ENCODE measurements at regions not wholly inside any gene's neighbourhood (a gene's known extent, or its start where the extent isn't known, plus 50 kb on each side); places are given as distances from the start of the nearest gene placed in this dataset.

DNA sequence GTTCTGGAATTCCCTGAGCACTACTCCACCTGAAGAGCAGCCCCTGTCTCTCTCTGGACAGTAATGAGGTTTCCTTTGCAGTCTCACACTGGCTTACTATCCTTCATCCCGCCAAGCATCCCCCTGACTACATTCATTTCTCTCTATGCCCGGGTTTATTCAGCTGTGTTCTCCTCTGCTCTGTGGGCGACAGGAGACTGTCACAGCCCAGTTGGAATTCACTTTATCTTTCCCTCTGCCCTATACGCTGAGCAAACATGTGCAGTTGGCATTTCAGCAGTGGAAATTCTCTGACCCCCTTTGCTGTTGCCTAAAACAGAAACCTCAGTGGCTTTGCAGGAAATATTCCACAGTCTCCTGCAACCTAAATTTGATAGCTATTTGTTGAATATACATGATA, 83.5 kb upstream of the MAX start:
- no peak for DNase-seq (ENCODE audit: low read depth, low spot score)

DNA sequence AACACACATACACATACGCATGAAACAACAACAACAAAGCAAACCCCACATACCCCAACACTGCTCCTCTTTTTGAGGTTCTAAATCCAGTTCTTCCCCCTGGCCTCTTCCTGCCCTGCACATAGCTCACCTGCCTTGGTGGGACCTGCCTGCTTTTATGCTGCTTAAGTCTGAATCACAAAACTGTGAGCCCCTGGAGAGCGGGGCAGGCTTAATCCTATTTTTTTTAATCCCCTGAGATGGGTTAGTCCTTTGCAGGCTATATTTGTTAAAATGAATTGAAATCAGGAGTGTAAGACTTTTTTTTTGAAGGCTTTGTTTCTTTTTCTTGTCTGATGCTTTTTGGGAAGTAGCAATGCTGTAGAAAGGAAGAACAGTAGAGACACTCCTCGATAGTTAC, 84.6 kb upstream of the MAX start:
- DNase-seq (ENCODE audit: low read depth, low spot score), result no peak

DNA sequence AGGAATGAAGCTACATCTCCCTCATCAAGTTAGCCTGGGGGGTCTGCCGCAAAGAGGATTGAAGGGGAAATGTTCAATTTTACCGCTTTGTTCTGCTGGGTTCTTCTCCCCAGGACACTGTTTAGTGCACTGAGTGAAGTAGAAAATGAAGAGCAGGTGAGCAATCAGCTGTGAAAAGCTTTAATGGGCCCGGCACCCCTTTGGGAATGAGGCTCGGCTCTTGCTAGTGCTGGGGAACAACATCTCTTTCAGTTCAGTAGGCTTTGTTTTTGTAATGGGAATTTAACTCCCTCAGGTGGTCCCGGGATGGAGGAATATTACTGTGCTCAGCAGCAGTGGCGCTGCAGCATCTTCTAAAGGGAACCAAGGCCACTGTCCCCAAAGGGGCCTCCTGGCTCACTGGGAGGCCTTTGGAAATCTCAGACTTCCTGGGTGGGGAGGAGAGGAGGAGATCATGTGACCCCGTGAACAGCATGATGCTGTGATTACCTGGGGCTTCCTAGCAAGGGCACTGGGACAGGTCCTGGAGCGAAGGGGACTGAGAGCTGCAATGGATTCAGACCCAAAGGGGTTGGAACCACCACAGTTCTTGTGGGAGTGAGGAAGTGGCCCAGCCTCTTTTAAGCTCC, 85.2 kb upstream of the MAX start:
- no peak for DNase-seq (ENCODE audit: low read depth, low spot score)

DNA sequence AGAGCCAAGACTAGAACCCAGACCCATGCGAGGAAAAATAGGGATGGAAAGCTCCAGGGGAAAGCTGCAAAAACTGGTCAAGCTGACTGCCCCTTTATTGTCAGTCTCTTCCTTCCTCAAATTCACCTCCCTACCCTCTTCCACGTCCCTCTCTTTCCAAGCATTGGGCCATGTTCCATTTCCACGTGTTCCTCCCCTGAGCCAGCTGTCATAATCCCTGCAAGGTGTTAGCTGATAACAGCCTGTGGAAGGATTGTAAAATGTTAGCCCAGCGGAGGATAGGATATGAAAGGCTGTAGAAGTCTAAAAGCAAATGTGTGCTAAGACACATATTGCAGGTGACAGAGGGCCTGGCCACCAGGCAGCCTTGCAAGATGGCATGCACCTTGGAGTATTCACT, 88.0 kb upstream of the MAX start:
- no peak for DNase-seq (ENCODE audit: low read depth, low spot score)

DNA sequence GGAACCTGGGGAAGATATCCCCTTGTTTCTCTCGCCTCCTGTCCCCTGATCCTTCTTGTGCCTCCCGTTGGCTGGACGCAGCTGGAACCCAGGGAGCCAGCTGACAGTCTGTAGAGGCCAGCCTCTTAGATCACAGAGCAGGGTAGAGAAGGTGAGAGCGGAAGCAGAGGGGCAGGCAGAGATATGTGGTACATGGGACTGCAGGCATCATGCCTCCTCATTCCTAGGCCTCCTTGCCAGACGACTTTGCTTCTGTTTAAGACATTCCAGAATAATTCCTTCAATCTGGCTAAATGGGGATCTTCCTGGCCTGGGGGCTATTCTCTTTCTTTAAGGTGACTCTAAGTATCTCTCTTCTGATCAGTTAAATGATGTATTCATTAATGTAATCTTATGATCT, 89.4 kb upstream of the MAX start:
- no peak for DNase-seq (ENCODE audit: low read depth, low spot score)

DNA sequence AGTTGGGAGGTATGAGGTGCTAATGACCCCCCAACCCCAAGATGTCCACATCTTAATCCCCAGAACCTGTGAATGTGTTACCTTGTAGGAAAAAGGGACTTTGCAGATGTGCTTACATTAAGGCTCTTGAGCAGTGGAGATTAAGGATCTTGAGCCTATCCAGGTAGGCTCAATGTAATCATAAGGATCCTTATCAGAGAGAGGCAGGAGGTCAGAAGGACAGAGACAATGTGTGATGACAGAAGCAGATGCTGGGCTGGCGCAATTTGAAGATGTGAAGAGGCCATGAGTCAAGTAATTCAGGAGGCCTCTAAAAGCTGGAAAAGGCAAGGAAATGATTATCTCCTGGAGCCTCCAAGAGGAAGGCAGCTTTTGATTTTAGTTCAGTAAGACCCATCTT, 90.4 kb upstream of the MAX start:
- DNase-seq (ENCODE audit: low read depth, low spot score), result no peak

DNA sequence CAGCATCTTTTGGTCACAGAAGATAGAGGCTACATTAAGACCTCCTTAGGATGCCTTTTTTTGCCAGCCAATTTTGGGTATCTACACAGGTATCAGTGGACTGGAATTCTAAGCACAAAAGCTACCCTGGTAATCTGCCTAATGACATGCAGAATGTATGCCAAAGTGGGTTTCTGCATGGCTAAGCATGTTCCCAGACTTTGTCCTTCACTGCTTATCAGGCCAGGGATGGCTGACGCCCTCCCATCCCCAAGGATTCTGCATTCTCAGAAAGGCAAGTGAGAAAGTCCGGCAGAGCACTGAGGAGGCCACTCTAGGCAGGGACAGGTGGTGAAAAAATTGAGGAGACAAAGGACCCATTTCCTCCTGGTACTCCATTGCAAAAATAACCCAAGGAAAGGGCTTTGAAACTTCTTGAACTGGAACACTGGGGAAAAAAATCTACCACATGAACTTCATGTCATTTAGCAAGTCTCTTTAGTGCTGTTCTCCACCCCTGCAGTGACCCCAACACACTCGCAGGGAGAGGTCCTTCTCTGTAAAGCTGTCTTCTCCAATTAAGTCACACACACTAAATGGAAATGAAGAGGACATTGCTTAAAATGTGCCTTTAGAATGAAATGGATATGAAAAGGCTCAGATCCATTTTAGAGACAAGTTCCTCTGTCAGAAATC, 91.7 kb upstream of the MAX start:
- DNase-seq (ENCODE audit: low read depth, low spot score), result no peak

DNA sequence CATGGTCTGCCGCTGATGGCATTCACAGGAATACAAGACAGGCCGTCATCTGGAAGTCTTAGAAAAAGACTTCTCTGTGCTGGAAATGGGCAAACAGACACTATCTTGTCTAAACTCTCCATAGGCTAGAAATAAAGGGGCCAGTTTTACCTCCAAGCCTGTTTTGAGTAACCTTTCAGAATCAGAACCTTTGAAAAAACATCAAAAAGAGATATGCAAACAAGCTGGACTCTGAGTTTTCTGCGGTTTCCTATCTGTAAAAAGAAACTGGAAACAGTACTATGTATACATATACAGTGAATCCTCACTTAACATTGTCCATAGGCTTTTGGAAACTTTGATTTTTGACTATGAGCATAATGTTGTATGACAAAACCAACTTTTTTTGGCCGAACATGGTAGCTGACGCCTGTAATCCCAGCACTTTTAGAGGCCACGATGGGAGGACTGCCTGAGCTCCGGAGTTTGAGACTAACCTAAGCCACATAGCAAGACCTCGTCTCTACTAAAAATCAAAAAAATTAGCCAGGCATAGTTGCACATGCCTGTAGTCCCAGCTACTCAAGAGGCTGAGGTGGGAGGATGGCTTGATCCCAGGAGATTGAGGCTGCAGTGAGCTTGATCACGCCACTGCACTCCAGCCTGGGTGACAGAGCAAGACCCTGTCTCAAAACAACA, 92.9 kb upstream of the MAX start:
- DNase-seq (ENCODE audit: low read depth, low spot score), result no peak

DNA sequence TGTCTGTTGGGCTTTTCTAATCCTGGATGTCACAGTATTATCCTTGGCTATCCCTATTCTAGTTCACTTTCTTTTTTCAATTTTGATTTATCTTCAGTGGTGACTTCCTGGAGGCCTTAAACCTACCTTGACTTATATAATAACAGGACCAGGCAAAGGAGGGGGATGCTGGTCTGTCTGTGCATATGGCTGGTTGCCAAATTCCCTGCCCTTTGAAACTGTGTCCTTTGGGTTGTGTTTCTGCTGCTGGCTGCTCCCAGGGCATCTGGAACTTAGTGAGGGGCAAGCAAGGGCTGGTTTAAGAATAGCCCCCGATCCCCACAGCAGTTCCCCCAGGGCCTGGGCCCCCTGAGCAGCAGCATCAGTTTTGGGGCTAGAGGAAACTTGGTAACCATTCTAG, 96.0 kb upstream of the MAX start:
- no peak for DNase-seq (ENCODE audit: low read depth, low spot score)

DNA sequence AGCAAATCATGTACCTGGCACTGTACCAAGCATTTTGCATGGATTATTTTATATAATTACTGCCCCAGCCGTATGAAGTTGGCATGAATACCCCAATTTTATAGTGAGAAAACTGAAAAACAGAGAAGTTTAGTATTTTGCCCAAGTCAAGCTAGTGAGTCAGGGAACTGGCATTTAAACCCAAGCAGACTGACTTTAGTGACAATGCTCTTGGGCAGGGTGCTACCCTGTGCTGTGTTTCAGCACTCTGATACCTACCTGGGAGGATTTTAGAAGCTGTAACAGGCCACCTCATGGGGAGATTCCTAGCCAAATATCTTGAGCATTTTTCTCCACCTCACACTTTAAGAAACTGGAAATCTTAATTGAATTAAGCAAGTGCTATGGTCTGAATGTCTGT, 98.1 kb upstream of the MAX start:
- no peak for DNase-seq (ENCODE audit: low read depth, low spot score)

DNA sequence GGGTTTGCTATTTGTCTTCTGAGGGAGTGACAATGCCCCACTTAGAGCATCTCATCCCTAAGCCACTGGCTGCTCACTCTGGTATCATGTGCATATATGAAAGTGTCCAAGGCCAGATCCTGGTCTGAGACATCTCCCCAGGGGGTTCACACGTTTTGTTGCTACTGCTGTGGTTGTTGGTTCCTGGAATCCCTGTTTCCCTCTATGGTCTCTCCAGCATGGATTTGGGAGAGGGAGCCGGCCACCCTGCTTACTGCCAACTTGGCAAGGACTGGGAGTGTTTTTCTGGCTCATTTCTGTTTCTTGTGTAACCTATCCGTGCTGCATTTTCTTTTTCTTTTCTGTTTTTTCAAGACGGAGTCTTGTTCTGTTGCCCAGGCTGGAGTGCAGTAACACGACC, 101.3 kb upstream of the MAX start:
- DNase-seq (ENCODE audit: low read depth, low spot score), result no peak

DNA sequence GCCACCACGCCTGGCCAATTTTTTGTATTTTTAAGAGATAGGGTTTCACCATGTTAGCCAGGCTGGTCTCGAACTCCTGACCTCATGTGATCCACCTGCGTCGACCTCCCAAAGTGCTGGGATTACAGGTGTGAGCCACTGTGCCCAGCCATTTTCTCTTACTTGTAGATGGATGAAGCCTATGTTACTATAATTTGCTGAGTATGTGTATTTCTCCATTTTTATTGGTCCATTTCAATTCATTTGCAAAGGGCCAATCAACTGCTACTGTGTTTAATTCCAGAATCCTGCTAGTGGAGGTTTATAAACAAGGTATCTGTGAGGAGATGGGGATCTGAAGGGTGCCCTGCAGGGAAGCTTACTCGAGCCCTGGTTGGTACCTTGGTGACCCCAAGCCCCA, 101.7 kb upstream of the MAX start:
- DNase-seq (ENCODE audit: low read depth, low spot score), result no peak

DNA sequence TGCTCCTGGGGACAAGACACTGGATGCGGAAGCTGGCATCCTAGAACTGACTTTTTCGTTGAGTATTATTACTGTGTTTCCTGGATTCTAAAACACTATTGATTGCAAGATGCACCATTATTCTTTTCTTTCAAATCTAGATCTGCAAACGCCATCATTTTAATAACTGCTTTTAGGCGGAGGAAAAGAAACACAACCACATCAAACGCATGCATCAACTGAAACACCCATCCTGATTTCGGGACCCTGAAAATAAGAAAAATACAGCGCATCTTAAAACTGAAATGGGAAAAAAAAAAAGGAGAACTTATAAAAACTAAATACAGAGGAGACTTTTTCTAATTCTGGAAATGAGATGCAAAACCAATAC, 103.7 kb upstream of the MAX start:
- no peak for DNase-seq (ENCODE audit: low read depth, low spot score)

DNA sequence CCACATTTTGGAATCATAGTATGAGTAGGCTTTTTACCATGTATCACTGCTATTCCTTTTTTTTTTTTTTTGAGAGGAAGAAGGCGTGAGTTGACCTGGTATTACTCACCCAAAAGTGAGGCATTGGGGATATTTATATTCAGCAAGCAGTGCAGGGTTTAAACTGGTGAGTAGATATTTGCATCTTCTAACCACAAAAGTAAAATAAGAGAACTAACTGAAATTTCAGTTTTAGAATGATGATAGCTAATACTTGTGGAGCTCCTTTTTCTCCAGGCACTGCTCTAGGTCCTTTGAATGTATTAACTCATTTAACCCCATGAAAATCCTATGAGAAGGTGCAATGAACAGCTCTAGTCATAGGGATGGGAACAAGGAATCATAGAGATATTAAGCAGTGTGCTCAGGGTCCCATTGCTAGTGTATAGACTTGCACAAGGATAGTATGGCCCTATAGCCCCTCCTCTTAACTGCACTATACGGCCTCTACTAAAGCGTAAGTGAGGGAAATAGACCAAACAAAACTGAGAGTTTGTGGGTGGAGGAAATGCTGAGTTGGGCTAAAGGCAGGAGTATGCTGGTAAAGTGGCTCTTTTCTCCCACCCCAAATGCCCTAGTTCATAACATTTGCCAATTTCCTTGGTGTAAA, 104.3 kb upstream of the MAX start:
- no peak for DNase-seq (ENCODE audit: low read depth, low spot score)

DNA sequence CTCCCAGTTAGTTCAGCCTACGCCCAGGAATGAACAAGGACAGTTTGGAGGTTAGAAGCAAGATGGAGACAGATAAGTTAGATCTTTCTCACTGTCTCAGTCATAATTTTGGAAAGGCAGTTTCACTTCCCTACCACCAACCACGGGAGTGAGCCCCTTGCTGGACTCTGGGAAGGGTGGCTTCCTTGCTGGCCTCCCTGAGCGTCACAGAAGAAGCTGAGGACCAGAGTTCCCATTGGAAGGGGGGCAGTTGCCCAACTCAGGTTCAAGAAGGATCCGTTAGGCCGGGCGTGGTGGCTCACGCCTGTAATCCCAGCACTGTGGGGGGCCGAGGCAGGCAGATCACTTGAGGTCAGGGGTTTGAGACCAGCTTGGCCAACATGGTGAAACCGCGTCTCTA, 106.2 kb upstream of the MAX start:
- no peak for DNase-seq (ENCODE audit: low read depth, low spot score)

DNA sequence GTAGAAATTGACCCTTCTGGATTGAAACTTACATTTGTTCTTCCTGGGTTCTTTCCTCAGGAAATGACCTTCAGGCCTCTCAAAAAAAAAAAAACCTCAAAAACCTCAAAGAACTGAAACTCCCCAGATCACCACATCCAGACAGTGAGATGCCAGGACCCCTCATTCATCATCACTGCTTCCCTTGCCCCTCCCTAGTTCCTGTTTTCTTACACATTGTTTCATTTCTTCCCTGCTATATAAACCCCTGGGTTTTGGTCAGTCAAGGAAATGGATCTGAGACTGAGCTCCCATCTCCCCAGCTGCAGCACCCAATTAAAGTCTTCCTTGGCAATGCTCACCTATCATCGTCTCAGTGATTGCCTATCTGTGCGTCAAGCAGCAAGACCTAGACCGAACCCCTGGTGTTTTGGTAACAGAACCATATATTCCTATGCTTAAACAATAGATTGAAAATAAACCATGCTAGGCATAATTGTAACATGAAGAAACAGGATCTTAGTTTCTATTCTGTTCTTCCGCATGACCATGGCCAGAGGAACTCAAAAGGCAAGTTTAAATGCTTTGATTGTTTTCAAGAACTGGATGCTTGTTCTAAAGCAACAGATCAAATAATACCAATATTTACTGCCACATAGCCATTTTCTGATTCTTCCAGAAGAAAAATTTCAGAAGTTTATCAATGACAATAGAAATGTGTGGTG, 108.0 kb upstream of the MAX start:
- no peak for DNase-seq (ENCODE audit: low read depth, low spot score)

DNA sequence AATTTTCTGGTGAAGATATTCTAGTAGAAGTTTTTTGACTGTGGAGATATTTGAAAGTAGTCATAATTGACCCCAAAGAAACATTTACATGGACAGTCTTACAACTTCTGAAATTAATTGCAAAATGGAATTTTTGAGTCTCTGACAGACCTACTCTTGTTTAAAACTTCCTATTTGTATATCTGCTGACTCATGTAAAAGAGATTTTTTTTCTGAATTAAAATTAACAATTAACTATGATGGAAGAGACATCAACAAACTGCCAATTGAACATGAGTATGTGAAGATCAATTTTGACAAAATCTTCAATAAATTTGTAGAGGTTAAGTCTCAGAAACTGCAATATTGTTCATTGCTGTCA, 108.5 kb upstream of the MAX start:
- no peak for DNase-seq (ENCODE audit: low read depth, low spot score)

DNA sequence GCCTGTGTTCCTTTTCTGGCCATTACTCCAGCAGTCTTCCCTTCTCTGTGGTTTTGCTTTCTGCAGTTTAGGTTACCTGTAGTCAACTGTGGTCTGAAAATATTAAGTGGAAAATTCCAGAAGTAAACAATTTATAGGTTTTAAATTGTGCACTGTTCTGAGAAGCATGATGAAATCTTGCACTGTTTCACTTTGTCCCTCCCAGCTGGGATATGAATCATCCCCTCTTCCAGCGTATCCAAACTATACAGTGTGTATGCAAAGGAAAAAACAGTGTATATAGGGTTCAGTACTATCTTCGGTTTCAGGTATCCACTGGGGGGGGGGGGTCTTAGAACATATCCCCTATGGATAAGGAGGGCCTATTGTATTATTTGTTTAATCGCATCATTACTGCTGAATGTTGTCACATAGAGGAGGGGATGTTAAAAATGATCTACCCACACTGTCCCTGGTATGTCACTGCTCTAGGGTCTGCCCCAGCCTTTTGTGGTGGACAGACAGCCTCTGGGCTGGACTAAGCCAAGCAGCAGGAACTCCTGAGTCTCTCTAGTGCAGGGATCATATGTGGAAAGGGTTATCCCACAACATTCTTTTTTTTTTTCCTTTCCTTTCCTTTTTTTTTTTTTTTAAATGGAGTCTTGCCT, 109.1 kb upstream of the MAX start:
- DNase-seq (ENCODE audit: low read depth, low spot score), result no peak

DNA sequence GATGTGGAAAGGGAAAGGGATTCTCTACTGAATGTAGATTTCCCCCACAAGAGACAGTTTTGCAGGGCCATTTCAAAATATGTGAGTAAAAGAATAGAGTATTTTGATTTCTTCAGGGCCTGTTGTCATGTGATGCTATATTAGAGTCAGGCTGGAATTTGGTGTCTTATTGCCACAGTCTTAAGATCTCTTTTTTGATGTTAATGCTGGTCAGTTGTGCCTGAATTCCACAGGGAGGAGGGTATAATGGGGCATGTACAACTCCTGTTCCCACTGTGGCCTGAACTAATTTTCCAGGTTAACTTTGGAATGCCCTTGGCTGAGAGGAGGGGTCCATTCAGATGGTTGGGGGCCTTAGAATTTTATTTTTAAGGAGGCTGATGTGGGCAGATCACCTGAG, 111.0 kb upstream of the MAX start:
- DNase-seq (ENCODE audit: low read depth, low spot score), result no peak

DNA sequence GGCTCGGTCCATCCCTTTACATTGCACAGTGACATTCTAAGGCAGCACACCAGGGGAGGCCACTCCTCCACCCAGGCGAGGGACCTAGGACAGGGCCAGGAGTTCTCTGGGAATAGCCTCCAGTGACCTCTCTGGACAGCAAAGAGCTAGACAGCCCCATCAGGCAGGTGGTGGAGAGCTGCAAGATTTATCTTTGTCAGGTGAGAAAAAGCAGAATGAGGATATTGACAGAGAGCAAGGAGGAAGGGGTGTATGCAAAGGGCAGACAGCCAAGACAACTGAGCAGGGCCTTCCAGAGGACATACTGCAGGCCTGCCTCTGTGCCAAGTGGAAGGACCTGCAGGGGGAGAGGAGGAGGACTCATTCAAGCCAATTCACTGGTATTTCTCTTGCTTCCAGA, 112.4 kb upstream of the MAX start:
- no peak for DNase-seq (ENCODE audit: low read depth, low spot score)

DNA sequence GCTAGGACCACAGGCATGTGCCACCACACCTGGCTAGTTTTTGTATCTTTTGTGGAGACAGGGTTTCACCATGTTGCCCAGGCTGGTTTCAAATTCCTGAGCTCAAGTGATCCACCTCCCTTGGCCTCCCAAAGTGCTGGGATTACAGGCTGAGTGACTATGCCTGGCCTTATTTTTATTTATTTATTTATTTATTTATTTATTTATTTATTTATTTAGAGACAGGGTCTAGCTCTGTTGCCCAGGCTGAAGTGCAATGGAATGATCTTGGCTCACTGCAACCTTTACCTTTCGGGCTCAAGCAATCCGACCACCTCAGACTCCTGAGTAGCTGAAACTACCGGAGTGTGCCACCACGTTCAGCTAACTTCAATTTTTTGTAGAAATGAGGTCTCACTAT, 117.0 kb upstream of the MAX start:
- no peak for DNase-seq (ENCODE audit: low read depth, low spot score)

DNA sequence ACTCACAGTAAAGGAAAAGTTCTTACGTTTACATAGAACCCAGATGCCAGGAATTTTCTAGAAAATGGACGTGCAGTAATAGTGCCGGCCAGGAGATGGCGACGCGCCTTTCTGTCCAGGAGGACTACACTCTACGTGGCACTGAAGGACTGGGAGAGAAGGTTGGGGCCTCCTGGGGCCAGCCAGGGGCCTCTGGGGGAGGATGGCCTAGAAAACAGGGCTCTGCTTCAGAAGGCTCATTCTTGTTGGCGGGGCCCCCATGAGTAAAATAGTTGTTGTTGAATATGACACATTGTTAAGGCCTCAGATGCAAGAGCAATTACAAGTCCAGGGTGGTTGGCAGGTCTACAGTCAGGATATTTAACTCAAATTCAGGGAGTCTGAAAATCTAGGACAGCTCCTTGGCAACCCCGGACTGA, 120.1 kb upstream of the MAX start:
- no peak for DNase-seq (ENCODE audit: low read depth, low spot score)

All from iPS DF 19.7 (cell line).